ENCODE measurements at regions not wholly inside any gene's neighbourhood (a gene's known extent, or its start where the extent isn't known, plus 50 kb on each side); places are given as distances from the start of the nearest gene placed in this dataset.

DNA sequence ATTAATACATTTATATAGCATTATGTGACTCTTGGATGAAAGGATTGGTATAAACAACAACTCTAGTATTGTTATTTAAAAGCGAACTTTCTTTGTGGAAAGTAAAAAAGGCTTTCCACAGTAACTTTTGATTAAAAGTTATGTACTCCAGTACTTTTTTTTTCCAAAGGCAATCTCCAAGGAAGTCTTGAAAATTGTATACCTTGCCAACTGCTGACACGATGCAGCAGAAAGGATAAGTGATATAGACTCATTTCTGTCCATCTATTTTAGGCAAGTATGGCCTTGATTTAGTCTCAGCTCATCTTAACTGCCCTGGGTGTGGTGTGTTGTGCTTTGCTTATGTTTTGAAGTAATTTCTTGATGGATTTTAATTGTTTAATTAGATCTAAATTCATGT is 79.7 kb downstream of the OTOL1 start:
- H3K4me1 ChIP-seq (ENCODE audit: control insufficient read depth in 1 of 2, insufficient read depth in 2 of 2, low read length in 2 of 2), result no peaks in the 10 kb centered on the region
- H3K79me2 ChIP-seq (ENCODE audit: insufficient read depth, low read length), result no peaks in the 10 kb centered on the region
- TF ChIP-seq CTCF (IDR thresholded peaks at IDR 0.05), result no peak
- intact Hi-C loops (cut with micrococcal nuclease), result no loop called here
- WGBS (ENCODE audit: insufficient coverage), result no CpG with 5 or more reads among the region's 2 CpGs
- H4K20me1 ChIP-seq (ENCODE audit: insufficient read depth, low read length), result no peaks in the 10 kb centered on the region
- H3K9ac ChIP-seq (ENCODE audit: insufficient read depth, low read length, poor library complexity, severe bottlenecking), result no peak overlapping the region
- H3K4me2 ChIP-seq (replicated peaks; ENCODE audit: extremely low read depth, low read length, poor library complexity, severe bottlenecking), result no peak overlapping the region
- H3K27me3 ChIP-seq (ENCODE audit: control insufficient read depth in 2 of 2, insufficient read depth in 2 of 2, low read length in 2 of 2), result no peaks in the 10 kb centered on the region
- Mint-ChIP-seq H3K36me3 (no peaks in the 10 kb centered on the region), H3K4me3 (no peak overlapping the region), H3K27me3 (ENCODE audit: low read depth in 3 of 3) (peaks cover 0 to 3% (median 1%) of the 10 kb centered on the region in 3 donors), H3K4me1 (no peaks in the 10 kb centered on the region), H3K27ac (no peak overlapping the region), H3K9me3 (peaks cover 0 to 2% (median 0%) of the 10 kb centered on the region in 7 donors)
- no peak for DNase-seq
- H3K36me3 ChIP-seq (replicated peaks in 1 of 2; ENCODE audit: control insufficient read depth in 1 of 2, insufficient read depth in 2 of 2, low read length in 2 of 2), result no peaks in the 10 kb centered on the region
- H2AFZ ChIP-seq (ENCODE audit: insufficient read depth, low read depth, low read length, poor library complexity, severe bottlenecking), result no peak overlapping the region
- H3K27ac ChIP-seq (ENCODE audit: low read depth in 1 of 2, low read length in 2 of 2), result no peak overlapping the region
- H3K9me3 ChIP-seq (replicated peaks in 1 of 2; ENCODE audit: control insufficient read depth in 1 of 2, insufficient read depth in 1 of 2, low read length in 2 of 2), result no peaks in the 10 kb centered on the region
- H3K4me3 ChIP-seq (replicated peaks in 1 of 3; ENCODE audit: low read depth in 2 of 3, low read length in 3 of 3), result no peak overlapping the region

- Mint-ChIP-seq H3K27ac (no peak overlapping the region), H3K36me3 (no peaks in the 10 kb centered on the region), H3K27me3 (ENCODE audit: low read depth in 3 of 3) (peaks cover 0 to 3% (median 3%) of the 10 kb centered on the region in 3 donors), H3K9me3 (peaks cover 0 to 2% (median 0%) of the 10 kb centered on the region in 7 donors), H3K4me3 (no peak overlapping the region), H3K4me1 (no peaks in the 10 kb centered on the region)
- DNase-seq, result no peak
- no peaks in the 10 kb centered on the region for H3K27me3 ChIP-seq (ENCODE audit: control insufficient read depth in 2 of 2, insufficient read depth in 2 of 2, low read length in 2 of 2)
- intact Hi-C loops (cut with micrococcal nuclease), result no loop called here
- no peak overlapping the region for H2AFZ ChIP-seq (ENCODE audit: insufficient read depth, low read depth, low read length, poor library complexity, severe bottlenecking)
- no peaks in the 10 kb centered on the region for H3K36me3 ChIP-seq (replicated peaks in 1 of 2; ENCODE audit: control insufficient read depth in 1 of 2, insufficient read depth in 2 of 2, low read length in 2 of 2)
- H3K27ac ChIP-seq (ENCODE audit: low read depth in 1 of 2, low read length in 2 of 2), result no peak overlapping the region
- no peaks in the 10 kb centered on the region for H3K9me3 ChIP-seq (replicated peaks in 1 of 2; ENCODE audit: control insufficient read depth in 1 of 2, insufficient read depth in 1 of 2, low read length in 2 of 2)
- H3K4me3 ChIP-seq (replicated peaks in 1 of 3; ENCODE audit: low read depth in 2 of 3, low read length in 3 of 3), result no peak overlapping the region
- no peak overlapping the region for H3K4me2 ChIP-seq (replicated peaks; ENCODE audit: extremely low read depth, low read length, poor library complexity, severe bottlenecking)
- TF ChIP-seq CTCF (IDR thresholded peaks at IDR 0.05), result no peak
- H4K20me1 ChIP-seq (ENCODE audit: insufficient read depth, low read length), result no peaks in the 10 kb centered on the region
- H3K9ac ChIP-seq (ENCODE audit: insufficient read depth, low read length, poor library complexity, severe bottlenecking), result no peak overlapping the region
- no peaks in the 10 kb centered on the region for H3K4me1 ChIP-seq (ENCODE audit: control insufficient read depth in 1 of 2, insufficient read depth in 2 of 2, low read length in 2 of 2)
- H3K79me2 ChIP-seq (ENCODE audit: insufficient read depth, low read length), result no peaks in the 10 kb centered on the region
- 83% methylated on average over 3 of the region's 9 CpGs for WGBS (ENCODE audit: insufficient coverage)
These were observed 80.3 kb downstream of the OTOL1 start for GRCh38 chr3:161576714-161577510.

Data from CD14-positive monocyte (primary cell).